ENCODE measurements at regions not wholly inside any gene's neighbourhood (a gene's known extent, or its start where the extent isn't known, plus 50 kb on each side); places are given as distances from the start of the nearest gene placed in this dataset.

DNA sequence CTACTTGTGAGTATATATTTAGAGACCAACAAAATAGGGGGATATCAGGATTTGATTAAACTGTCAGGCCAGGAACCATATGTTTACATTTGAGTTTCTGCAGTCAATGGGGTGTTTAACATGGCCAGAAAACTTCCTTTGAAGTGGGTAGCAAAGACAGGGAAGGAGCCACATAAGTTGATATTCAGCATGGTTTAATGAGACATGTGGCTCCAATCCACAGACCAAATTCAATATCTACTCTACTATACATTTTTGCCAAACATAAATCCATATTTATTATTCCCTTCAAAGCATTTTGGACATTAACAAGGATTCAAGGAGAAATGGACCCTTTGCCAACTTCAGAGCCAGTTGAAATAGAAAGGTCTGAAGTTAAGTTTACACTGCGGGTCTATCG, 99.8 kb downstream of the TAF11L14 start:
- ChIA-PET POLR2A (ENCODE audit: unreplicated experiment) (no interaction called here), CTCF (no interaction called here)
- in situ Hi-C loops (cut with MboI; ENCODE audit: low sequenced_read_pairs) = no loop called here
- no peak overlapping the region for H2BK120ac ChIP-seq (ENCODE audit: low read depth, low read length)
- H4K91ac ChIP-seq (ENCODE audit: insufficient read depth, low read depth, low read length) = no peak overlapping the region
- no peak overlapping the region for H4K5ac ChIP-seq (ENCODE audit: low read depth, low read length)
- H3K23ac ChIP-seq (ENCODE audit: low read depth, low read length) = no peak overlapping the region
- H3K36me3 ChIP-seq (ENCODE audit: control insufficient read depth, insufficient read depth, low read length) = no peaks in the 10 kb centered on the region
- no peak for ATAC-seq (ENCODE audit: low read depth)
- no peaks in the 10 kb centered on the region for H4K20me1 ChIP-seq (ENCODE audit: insufficient read depth, low read length)
- no TSS peak for BruUV-seq (replicated peaks)
- H3K18ac ChIP-seq (ENCODE audit: low read depth, low read length) = no peak overlapping the region
- no peak overlapping the region for H3K56ac ChIP-seq (ENCODE audit: extremely low read depth, insufficient read depth, low read length)
- dilution Hi-C loops (cut with HindIII; ENCODE audit: low sequenced_read_pairs, unreplicated experiment) = no loop called here
- no CpG with 5 or more reads among the region's 2 CpGs for WGBS, 2 experiments (ENCODE audit: extremely low coverage in 2 of 2, insufficient read length in 1 of 2)
- H2AFZ ChIP-seq (replicated peaks; ENCODE audit: low read length, poor library complexity) = no peak overlapping the region
- DNase-seq = no peak
- H3K27ac ChIP-seq (ENCODE audit: insufficient read depth, low read length) = no peak overlapping the region
- H3K9me1 ChIP-seq (ENCODE audit: insufficient read depth, low read length) = no peaks in the 10 kb centered on the region
- H3K4me3 ChIP-seq (ENCODE audit: insufficient read depth, low read depth, low read length) = no peak overlapping the region
- no peak overlapping the region for H3K4ac ChIP-seq (ENCODE audit: low read depth, low read length)
- H3K79me1 ChIP-seq (ENCODE audit: low read depth in 1 of 2, low read length in 2 of 2) = no peaks in the 10 kb centered on the region
- no peaks in the 10 kb centered on the region for H3K9me3 ChIP-seq (ENCODE audit: control insufficient read depth, insufficient read depth, low read length)
- H3K4me2 ChIP-seq (ENCODE audit: low read depth, low read length) = no peak overlapping the region
- H3K27me3 ChIP-seq (ENCODE audit: control insufficient read depth, insufficient read depth, low read length) = no peaks in the 10 kb centered on the region
- no peak overlapping the region for H3K14ac ChIP-seq (replicated peaks; ENCODE audit: low read depth, low read length)
- H4K8ac ChIP-seq (ENCODE audit: low read depth in 2 of 2, low read length in 2 of 2) = no peak overlapping the region
- H2BK5ac ChIP-seq (ENCODE audit: low read depth, low read length, poor library complexity, severe bottlenecking) = no peak overlapping the region
- no peak overlapping the region for H2BK20ac ChIP-seq (ENCODE audit: low read depth, low read length)
- no peaks in the 10 kb centered on the region for H3K4me1 ChIP-seq (ENCODE audit: control insufficient read depth, insufficient read depth, low read length)
- H3K9ac ChIP-seq (ENCODE audit: low read depth, low read length) = no peak overlapping the region
- TF ChIP-seq MAZ (IDR thresholded peaks at IDR 0.05; ENCODE audit: borderline replicate concordance, low read depth, low read length) (no peak), CHD1 (IDR thresholded peaks at IDR 0.05; ENCODE audit: low read depth, low read length) (no peak), POLR2A (IDR thresholded peaks at IDR 0.05; ENCODE audit: low read depth, low read length) (no peak), BHLHE40 (IDR thresholded peaks at IDR 0.05; ENCODE audit: low read depth, low read length) (no peak), SMC3 (IDR thresholded peaks at IDR 0.05; ENCODE audit: low read depth, low read length) (no peak), MXI1 (IDR thresholded peaks at IDR 0.05; ENCODE audit: borderline replicate concordance, low read depth, low read length) (no peak), CEBPB (IDR thresholded peaks at IDR 0.05; ENCODE audit: low read depth, low read length) (no peak), RFX5 (IDR thresholded peaks at IDR 0.05; ENCODE audit: low read depth, low read length) (no peak), MAFK (IDR thresholded peaks at IDR 0.05; ENCODE audit: low read depth, low read length) (no peak), NFE2L2 (IDR thresholded peaks at IDR 0.05; ENCODE audit: low read depth, low read length) (no peak), FOS (IDR thresholded peaks at IDR 0.05; ENCODE audit: low read depth, low read length) (no peak), RAD21 (IDR thresholded peaks at IDR 0.05; ENCODE audit: low read length) (no peak), RCOR1 (IDR thresholded peaks at IDR 0.05; ENCODE audit: insufficient replicate concordance, low read length) (no peak)
- TF ChIP-seq, protein P1, sequence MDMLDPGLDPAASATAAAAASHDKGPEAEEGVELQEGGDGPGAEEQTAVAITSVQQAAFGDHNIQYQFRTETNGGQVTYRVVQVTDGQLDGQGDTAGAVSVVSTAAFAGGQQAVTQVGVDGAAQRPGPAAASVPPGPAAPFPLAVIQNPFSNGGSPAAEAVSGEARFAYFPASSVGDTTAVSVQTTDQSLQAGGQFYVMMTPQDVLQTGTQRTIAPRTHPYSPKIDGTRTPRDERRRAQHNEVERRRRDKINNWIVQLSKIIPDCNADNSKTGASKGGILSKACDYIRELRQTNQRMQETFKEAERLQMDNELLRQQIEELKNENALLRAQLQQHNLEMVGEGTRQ (IDR thresholded peaks at IDR 0.05; ENCODE audit: low read depth, low read length) = no peak
- TF ChIP-seq, protein P2, sequence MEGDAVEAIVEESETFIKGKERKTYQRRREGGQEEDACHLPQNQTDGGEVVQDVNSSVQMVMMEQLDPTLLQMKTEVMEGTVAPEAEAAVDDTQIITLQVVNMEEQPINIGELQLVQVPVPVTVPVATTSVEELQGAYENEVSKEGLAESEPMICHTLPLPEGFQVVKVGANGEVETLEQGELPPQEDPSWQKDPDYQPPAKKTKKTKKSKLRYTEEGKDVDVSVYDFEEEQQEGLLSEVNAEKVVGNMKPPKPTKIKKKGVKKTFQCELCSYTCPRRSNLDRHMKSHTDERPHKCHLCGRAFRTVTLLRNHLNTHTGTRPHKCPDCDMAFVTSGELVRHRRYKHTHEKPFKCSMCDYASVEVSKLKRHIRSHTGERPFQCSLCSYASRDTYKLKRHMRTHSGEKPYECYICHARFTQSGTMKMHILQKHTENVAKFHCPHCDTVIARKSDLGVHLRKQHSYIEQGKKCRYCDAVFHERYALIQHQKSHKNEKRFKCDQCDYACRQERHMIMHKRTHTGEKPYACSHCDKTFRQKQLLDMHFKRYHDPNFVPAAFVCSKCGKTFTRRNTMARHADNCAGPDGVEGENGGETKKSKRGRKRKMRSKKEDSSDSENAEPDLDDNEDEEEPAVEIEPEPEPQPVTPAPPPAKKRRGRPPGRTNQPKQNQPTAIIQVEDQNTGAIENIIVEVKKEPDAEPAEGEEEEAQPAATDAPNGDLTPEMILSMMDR (conservative IDR thresholded peaks at IDR 0.05; ENCODE audit: low read depth, low read length) = no peak
- TF ChIP-seq, protein P3, sequence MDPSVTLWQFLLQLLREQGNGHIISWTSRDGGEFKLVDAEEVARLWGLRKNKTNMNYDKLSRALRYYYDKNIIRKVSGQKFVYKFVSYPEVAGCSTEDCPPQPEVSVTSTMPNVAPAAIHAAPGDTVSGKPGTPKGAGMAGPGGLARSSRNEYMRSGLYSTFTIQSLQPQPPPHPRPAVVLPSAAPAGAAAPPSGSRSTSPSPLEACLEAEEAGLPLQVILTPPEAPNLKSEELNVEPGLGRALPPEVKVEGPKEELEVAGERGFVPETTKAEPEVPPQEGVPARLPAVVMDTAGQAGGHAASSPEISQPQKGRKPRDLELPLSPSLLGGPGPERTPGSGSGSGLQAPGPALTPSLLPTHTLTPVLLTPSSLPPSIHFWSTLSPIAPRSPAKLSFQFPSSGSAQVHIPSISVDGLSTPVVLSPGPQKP (IDR thresholded peaks at IDR 0.05; ENCODE audit: borderline replicate concordance, low read depth, low read length) = no peak
- intact Hi-C loops (cut with micrococcal nuclease) = no loop called here
- H2AK5ac ChIP-seq (ENCODE audit: low read depth, low read length) = no peak overlapping the region
- no peak overlapping the region for H2AK9ac ChIP-seq (replicated peaks; ENCODE audit: low read depth, low read length, poor library complexity)
- no peak overlapping the region for H2BK15ac ChIP-seq (ENCODE audit: low read depth, low read length)

Measured in IMR-90 (cell line).